Neural cell (in vitro differentiated cells): ENCODE measurements at regions not wholly inside any gene's neighbourhood (a gene's known extent, or its start where the extent isn't known, plus 50 kb on each side); places are given as distances from the start of the nearest gene placed in this dataset.

Experiments
- H2AFZ ChIP-seq: fragments of 200-600, 300-800 bp; sonication (generic), shearing (Covaris generic); 2 replicates; pipeline ENCODE4 v1.6.0; 2014; ENCODE audit warnings: low read depth, mild to moderate bottlenecking, antibody characterized with exemption, low read length, moderate library complexity
- H3F3A ChIP-seq: fragments of 200-600 bp; shearing (Covaris generic); 2 replicates; pipeline ENCODE4 v1.6.1; 2016; ENCODE audit warnings: mild to moderate bottlenecking, moderate library complexity, mixed read lengths, antibody characterized with exemption, low read length; ENCODE audit not compliant: insufficient read depth, poor library complexity, severe bottlenecking
- H3K27ac ChIP-seq: fragments of 200-600, 300-800 bp; sonication (generic), shearing (Covaris generic); 2 replicates; pipeline ENCODE4 v1.5.1; 2014; ENCODE audit warnings: mild to moderate bottlenecking, low read length, moderate library complexity
- H3K27me3 ChIP-seq: fragments of 300-800, 200-600 bp; sonication (generic), shearing (Covaris generic); 2 replicates; pipeline ENCODE4 v1.6.0; 2014; ENCODE audit warnings: mild to moderate bottlenecking, low read depth, low read length, moderate library complexity; ENCODE audit not compliant: insufficient read depth
- H3K36me3 ChIP-seq: fragments of 300-800, 200-600 bp; sonication (generic), shearing (Covaris generic); 2 replicates; pipeline ENCODE4 v1.5.1; 2014; ENCODE audit warnings: mild to moderate bottlenecking, antibody characterized with exemption, low read length, moderate library complexity; ENCODE audit not compliant: insufficient read depth
- H3K4me2 ChIP-seq: fragments of 300-800, 200-600 bp; sonication (generic), shearing (Covaris generic); 2 replicates; pipeline ENCODE4 v1.6.0; 2014; ENCODE audit warnings: mild to moderate bottlenecking, low read length
- H3K4me3 ChIP-seq: fragments of 300-800, 200-600 bp; sonication (generic), shearing (Covaris generic); 2 replicates; pipeline ENCODE4 v1.5.1; 2014; ENCODE audit warnings: mild to moderate bottlenecking, low read length, moderate library complexity
- H3K79me2 ChIP-seq: fragments of 200-600 bp; shearing (Covaris generic); replicated peaks from 2 replicates; pipeline ENCODE4 v1.6.0; 2014; ENCODE audit warnings: mild to moderate bottlenecking, low read length, moderate library complexity; ENCODE audit not compliant: insufficient read depth
- H3K9ac ChIP-seq: fragments of 300-800, 200-600 bp; sonication (generic), shearing (Covaris generic); 2 replicates; pipeline ENCODE4 v1.6.1; 2016; ENCODE audit warnings: mild to moderate bottlenecking, low read length, mixed read lengths
- H3K9me2 ChIP-seq: fragments of 200-600 bp; shearing (Covaris generic); 2 replicates; pipeline ENCODE4 v1.6.1; 2016; ENCODE audit warnings: mild to moderate bottlenecking, low read length, mixed read lengths; ENCODE audit not compliant: insufficient read depth
- H3K9me3 ChIP-seq: fragments of 200-600, 300-800 bp; sonication (generic), shearing (Covaris generic); 2 replicates; pipeline ENCODE4 v1.6.1; 2016; ENCODE audit warnings: mild to moderate bottlenecking, mixed run types, low read length, moderate library complexity, mixed read lengths
- H4K20me1 ChIP-seq: fragments of 200-600 bp; shearing (Covaris generic); 2 replicates; pipeline ENCODE4 v1.6.1; 2016; ENCODE audit warnings: mild to moderate bottlenecking, mixed run types; ENCODE audit not compliant: insufficient read depth
- EP300 ChIP-seq: fragments of 450-650 bp; conservative IDR thresholded peaks from 2 replicates; pipeline ENCODE4 v1.6.1; 2014; ENCODE audit warnings: antibody characterized with exemption, mild to moderate bottlenecking, moderate library complexity; ENCODE audit not compliant: poor library complexity, severe bottlenecking
- EZH2 ChIP-seq: fragments of 200-600, 300-800 bp; shearing (Covaris generic), sonication (generic); IDR thresholded peaks from 2 replicates; pipeline ENCODE4 v1.6.1; 2014; ENCODE audit warnings: antibody characterized with exemption, low read length, borderline replicate concordance, mild to moderate bottlenecking; ENCODE audit not compliant: insufficient read depth, poor library complexity, severe bottlenecking
- MXI1 ChIP-seq: fragments of 450-650 bp; conservative IDR thresholded peaks from 2 replicates; pipeline ENCODE4 v1.6.1; 2014; ENCODE audit warnings: antibody characterized with exemption, mild to moderate bottlenecking; ENCODE audit not compliant: poor library complexity, severe bottlenecking
- POLR2AphosphoS5 ChIP-seq: IDR thresholded peaks from 2 replicates; pipeline ENCODE4 v1.6.1; 2012
- RAD21 ChIP-seq: fragments of 450-650 bp; conservative IDR thresholded peaks from 2 replicates; pipeline ENCODE4 v1.6.1; 2014; ENCODE audit warnings: antibody characterized with exemption, mild to moderate bottlenecking, moderate library complexity
- REST ChIP-seq: IDR thresholded peaks from 2 replicates; pipeline ENCODE4 v1.6.1; 2012; ENCODE audit warnings: borderline replicate concordance
- SMC3 ChIP-seq: fragments of 450-650 bp; conservative IDR thresholded peaks from 2 replicates; pipeline ENCODE4 v1.6.1; 2014; ENCODE audit warnings: antibody characterized with exemption, mild to moderate bottlenecking, moderate library complexity; ENCODE audit not compliant: poor library complexity
- TAF1 ChIP-seq: IDR thresholded peaks from 2 replicates; pipeline ENCODE4 v1.6.1; 2012; ENCODE audit warnings: low read depth
- TF ChIP-seq, protein P1 (sequence below): fragments of 450-650 bp; IDR thresholded peaks from 2 replicates; pipeline ENCODE4 v1.5.1; 2014; ENCODE audit warnings: antibody characterized with exemption, mild to moderate bottlenecking, moderate library complexity; ENCODE audit not compliant: poor library complexity, severe bottlenecking

DNA sequence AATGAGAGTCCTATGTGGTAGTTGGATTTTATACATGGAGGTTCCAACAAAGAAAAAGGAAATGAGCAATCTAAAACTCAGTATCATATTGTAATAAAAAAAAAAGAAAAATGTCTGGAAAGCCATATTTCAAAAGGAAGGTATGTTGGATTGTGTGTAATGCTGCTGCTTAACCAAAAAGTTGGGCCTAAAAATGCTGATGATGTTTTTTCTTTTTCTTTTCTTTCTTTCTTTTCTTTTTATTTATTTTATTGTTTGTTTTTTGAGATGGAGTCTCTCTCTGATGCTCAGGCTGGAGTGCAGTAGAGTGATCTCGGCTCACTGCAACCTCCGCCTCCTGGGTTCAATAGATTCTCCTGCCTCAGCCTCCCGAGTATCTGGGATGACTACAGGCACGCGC lies 1424.0 kb upstream of the CDH6 start:
- TF ChIP-seq EP300 (no peak), TAF1 (no peak)
- TF ChIP-seq, protein P1, sequence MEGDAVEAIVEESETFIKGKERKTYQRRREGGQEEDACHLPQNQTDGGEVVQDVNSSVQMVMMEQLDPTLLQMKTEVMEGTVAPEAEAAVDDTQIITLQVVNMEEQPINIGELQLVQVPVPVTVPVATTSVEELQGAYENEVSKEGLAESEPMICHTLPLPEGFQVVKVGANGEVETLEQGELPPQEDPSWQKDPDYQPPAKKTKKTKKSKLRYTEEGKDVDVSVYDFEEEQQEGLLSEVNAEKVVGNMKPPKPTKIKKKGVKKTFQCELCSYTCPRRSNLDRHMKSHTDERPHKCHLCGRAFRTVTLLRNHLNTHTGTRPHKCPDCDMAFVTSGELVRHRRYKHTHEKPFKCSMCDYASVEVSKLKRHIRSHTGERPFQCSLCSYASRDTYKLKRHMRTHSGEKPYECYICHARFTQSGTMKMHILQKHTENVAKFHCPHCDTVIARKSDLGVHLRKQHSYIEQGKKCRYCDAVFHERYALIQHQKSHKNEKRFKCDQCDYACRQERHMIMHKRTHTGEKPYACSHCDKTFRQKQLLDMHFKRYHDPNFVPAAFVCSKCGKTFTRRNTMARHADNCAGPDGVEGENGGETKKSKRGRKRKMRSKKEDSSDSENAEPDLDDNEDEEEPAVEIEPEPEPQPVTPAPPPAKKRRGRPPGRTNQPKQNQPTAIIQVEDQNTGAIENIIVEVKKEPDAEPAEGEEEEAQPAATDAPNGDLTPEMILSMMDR, result no peak
- Histone ChIP-seq H3K27ac (no peak overlapping the region), H3K4me3 (no peak overlapping the region), H3K27me3 (no peaks in the 10 kb centered on the region), H3K4me2 (no peak overlapping the region), H2AFZ (no peak overlapping the region), H3K79me2 (no peaks in the 10 kb centered on the region), H3K9me3 (no peaks in the 10 kb centered on the region), H4K20me1 (no peaks in the 10 kb centered on the region), H3K9me2 (no peaks in the 10 kb centered on the region), H3K9ac (no peak overlapping the region), H3K36me3 (no peaks in the 10 kb centered on the region), H3F3A (no peaks in the 10 kb centered on the region)

DNA sequence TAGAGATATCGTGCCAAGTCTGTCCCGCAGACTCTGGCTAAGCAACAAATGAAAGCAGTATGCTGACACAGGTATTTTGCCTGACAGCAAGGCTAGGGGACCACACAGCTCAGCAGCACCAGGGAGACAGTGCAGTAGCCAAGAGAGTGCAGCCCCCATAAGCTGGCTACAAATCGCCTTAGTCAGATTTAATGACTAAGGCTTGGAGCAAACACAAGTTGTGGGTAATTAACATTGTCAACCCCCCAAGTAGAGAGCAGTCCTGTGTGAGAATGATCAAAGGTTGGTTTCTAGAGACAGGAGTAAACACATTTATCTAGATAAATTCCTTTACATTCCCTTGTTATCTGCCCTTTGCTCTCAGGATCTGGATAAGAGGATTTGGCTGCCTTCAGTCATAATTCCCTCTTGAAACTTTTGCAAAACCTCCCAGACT lies 1434.5 kb upstream of the CDH6 start:
- Histone ChIP-seq H2AFZ (no peak overlapping the region), H3K36me3 (no peaks in the 10 kb centered on the region), H3K9ac (no peak overlapping the region), H3K4me2 (no peak overlapping the region), H3K79me2 (no peaks in the 10 kb centered on the region), H3K27ac (no peak overlapping the region), H4K20me1 (no peaks in the 10 kb centered on the region), H3F3A (no peaks in the 10 kb centered on the region), H3K27me3 (no peaks in the 10 kb centered on the region), H3K4me3 (no peak overlapping the region), H3K9me2 (no peaks in the 10 kb centered on the region), H3K9me3 (no peaks in the 10 kb centered on the region)
- TF ChIP-seq TAF1 (no peak), RAD21 (no peak), POLR2AphosphoS5 (no peak), EP300 (no peak), MXI1 (no peak), SMC3 (no peak), REST (no peak), EZH2 (no peak)
- TF ChIP-seq, protein P1, result no peak
